HepG2 (cell line): ENCODE measurements at regions not wholly inside any gene's neighbourhood (a gene's known extent, or its start where the extent isn't known, plus 50 kb on each side); places are given as distances from the start of the nearest gene placed in this dataset.

Experiments
- PLRG1 ChIP-seq: fragments of 450-650 bp; conservative IDR thresholded peaks from 2 replicates; pipeline ENCODE4 v1.6.1; 2016
- TCF12 ChIP-seq, 2 experiments: fragments of 450-650 bp in 1 of 2; sonication (generic) in 1 of 2; formaldehyde crosslinking in 1 of 2; IDR thresholded peaks; 2 replicates each; pipeline versions ENCODE4 v1.6.1 to v1.8.0; 2017 to 2022; ENCODE audit warnings: antibody characterized with exemption in 1 of 2, mild to moderate bottlenecking in 1 of 2, missing genetic modification reagents in 1 of 2, moderate library complexity in 1 of 2
- TF ChIP-seq, protein P1 (sequence below): sonication (generic); formaldehyde crosslinking; IDR thresholded peaks from 2 replicates; pipeline ENCODE4 v1.4.0; 2020; ENCODE audit warnings: missing genetic modification reagents, borderline replicate concordance
- TF ChIP-seq, protein P2 (sequence below): sonication (generic); formaldehyde crosslinking; IDR thresholded peaks from 2 replicates; pipeline ENCODE4 v1.5.0; 2020; ENCODE audit warnings: mild to moderate bottlenecking, missing genetic modification reagents

DNA sequence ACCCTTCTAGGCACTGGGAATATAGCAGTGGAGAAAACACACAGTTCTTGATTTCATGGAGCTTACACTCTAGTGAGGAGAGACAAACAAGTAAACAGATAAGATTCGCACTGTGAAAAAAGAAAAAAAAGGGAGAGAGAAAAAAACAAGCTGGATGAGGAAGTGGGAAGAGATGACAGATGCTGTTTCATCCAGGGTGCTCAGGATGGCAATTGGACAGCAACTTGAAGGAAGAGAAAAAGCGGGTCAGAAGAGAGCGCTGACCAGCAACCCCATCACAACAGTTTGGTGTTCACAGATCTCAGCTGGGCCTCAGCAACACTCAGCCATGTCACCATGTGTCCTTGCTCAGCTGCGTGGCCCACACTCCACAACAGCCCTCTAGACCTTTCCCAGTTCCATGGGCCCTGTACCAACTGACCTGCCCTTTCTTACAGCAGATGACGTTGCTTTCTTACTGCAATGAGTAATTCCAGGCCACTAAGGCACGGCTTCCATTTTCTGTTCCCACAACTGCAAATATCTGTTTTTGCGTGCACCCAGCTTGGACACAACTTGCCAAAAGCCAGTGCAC lies 230.8 kb downstream of the MEX3B start:
- TF ChIP-seq, protein P1, sequence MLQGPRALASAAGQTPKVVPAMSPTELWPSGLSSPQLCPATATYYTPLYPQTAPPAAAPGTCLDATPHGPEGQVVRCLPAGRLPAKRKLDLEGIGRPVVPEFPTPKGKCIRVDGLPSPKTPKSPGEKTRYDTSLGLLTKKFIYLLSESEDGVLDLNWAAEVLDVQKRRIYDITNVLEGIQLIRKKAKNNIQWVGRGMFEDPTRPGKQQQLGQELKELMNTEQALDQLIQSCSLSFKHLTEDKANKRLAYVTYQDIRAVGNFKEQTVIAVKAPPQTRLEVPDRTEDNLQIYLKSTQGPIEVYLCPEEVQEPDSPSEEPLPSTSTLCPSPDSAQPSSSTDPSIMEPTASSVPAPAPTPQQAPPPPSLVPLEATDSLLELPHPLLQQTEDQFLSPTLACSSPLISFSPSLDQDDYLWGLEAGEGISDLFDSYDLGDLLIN, result no peak
- TF ChIP-seq TCF12 (IDR thresholded peaks at IDR 0.05) (no peak), TCF12 (CRISPR knock-in tag; IDR thresholded peaks at IDR 0.05) (no peak), PLRG1 (no peak)
- TF ChIP-seq, protein P2, sequence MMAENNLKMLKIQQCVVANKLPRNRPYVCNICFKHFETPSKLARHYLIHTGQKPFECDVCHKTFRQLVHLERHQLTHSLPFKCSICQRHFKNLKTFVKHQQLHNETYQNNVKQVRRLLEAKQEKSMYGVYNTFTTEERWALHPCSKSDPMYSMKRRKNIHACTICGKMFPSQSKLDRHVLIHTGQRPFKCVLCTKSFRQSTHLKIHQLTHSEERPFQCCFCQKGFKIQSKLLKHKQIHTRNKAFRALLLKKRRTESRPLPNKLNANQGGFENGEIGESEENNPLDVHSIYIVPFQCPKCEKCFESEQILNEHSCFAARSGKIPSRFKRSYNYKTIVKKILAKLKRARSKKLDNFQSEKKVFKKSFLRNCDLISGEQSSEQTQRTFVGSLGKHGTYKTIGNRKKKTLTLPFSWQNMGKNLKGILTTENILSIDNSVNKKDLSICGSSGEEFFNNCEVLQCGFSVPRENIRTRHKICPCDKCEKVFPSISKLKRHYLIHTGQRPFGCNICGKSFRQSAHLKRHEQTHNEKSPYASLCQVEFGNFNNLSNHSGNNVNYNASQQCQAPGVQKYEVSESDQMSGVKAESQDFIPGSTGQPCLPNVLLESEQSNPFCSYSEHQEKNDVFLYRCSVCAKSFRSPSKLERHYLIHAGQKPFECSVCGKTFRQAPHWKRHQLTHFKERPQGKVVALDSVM (CRISPR knock-in tag), result no peak
